Breast epithelium (tissue), 3 donors: ENCODE measurements at regions not wholly inside any gene's neighbourhood (a gene's known extent, or its start where the extent isn't known, plus 50 kb on each side); places are given as distances from the start of the nearest gene placed in this dataset.

Experiments
- POLR2A ChIP-seq: fragments of 450-650 bp; IDR thresholded peaks from one replicate; pipeline ENCODE4 v1.6.1; 2016; ENCODE audit warnings: antibody characterized with exemption, mild to moderate bottlenecking, moderate library complexity
- POLR2AphosphoS5 ChIP-seq, 3 donors: sonication (generic); formaldehyde crosslinking; IDR thresholded peaks; one replicate each; pipeline ENCODE4 v1.6.1; 2017; ENCODE audit warnings: antibody characterized with exemption in 3 of 3

DNA sequence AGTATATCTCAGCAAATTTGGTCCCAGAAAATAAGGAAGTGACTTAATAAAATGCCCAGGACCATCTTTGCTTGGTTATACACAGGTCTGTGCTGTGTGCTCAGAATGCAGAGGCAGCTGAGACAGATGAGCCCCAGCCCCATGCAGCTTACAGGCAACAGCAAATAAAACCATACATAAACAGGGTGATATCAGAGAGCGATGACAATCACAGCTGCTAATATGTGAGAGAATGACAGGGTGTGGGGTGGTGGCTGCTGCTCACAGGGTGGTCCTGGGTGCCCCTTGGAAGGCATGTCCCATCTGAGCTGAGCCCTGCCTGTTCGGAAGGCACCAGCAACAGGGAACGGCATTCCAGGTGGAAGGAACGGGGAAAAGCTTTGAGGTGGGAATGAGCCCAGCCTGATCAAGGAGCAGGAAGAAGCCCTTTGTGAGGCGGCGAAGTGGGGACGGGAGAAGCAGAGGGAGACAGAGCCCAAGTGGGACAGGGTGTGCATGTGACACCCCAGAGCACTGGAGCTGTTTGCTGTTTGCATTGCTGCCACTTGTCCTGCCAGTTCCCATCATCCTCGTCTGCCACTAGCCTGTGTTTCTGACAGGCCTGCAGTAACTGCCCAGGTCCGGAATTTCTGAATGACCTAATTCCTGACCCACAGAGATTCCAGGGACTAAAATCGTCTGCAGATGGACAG, 150.5 kb downstream of the KATNIP start:
- TF ChIP-seq POLR2AphosphoS5 (IDR thresholded peaks at IDR 0.05) (no peak), POLR2A (no peak)
